HepG2 (cell line): ENCODE measurements at regions not wholly inside any gene's neighbourhood (a gene's known extent, or its start where the extent isn't known, plus 50 kb on each side); places are given as distances from the start of the nearest gene placed in this dataset.

ENCODE experiments used
- ATAC-seq: fragments of 200-7000 bp; cut with Tn5 transposase; 3 replicates; pipeline ENCODE4 v1.9.1; 2020; ENCODE audit warnings: mild to moderate bottlenecking, moderate library complexity
- BruUV-seq: library from RNA; stranded (reverse); fragments of 400-500 nt; replicated peaks from 2 replicates; lab custom pipeline; 2021; lab: Mats Ljungman, UMichigan
- CTCF ChIA-PET: fragments of 300-600 bp; formaldehyde crosslinking; extraction: SDS; loops from one replicate; lab custom pipeline; 2021; ENCODE audit warnings: low total read pairs, inconsistent platforms, low intra/inter-chr PET ratio; lab: Yijun Ruan, JAX
- POLR2A ChIA-PET: fragments of 350-600 bp; sonication (Branson Sonifier 250); formaldehyde crosslinking; loops from one replicate; lab custom pipeline; 2020; ENCODE audit warnings: antibody characterized with exemption, inconsistent platforms; lab: Yijun Ruan, JAX
- DNase-seq: peaks from one replicate; pipeline ENCODE4 v3.0.0-alpha.2; 2015; ENCODE audit warnings: low spot score
- FAIRE-seq: peaks from 3 replicates; lab custom pipeline; 2011; peaks lifted over from hg19 to GRCh38; lab: Jason Lieb, UNC
- H2AFZ ChIP-seq: one replicate; pipeline ENCODE4 v1.6.1; 2011; ENCODE audit warnings: low read length, inconsistent platforms
- H3K27ac ChIP-seq: fragments of 300-600 bp; 3 replicates; pipeline ENCODE4 v1.8.0; 2011; ENCODE audit warnings: mixed run types, mild to moderate bottlenecking, mixed read lengths, low read length, inconsistent platforms; ENCODE audit not compliant: insufficient read depth; ENCODE audit errors: extremely low read length
- H3K27me3 ChIP-seq, 2 experiments: fragments of 200-600 bp in 1 of 2; 2 replicates in 1 of 2; 3 replicates in 1 of 2; pipeline versions ENCODE4 v1.6.0 to v1.8.0; 2011; ENCODE audit warnings: low read length in 2 of 2, mild to moderate bottlenecking in 2 of 2, moderate library complexity in 2 of 2, inconsistent platforms in 1 of 2; ENCODE audit not compliant: insufficient read depth in 2 of 2, control insufficient read depth in 1 of 2
- H3K36me3 ChIP-seq, 2 experiments: fragments of 200-600 bp in 1 of 2; replicated peaks in 1 of 2; 2 replicates in 1 of 2; 3 replicates in 1 of 2; pipeline versions ENCODE4 v1.5.1 to v1.8.0; 2011; ENCODE audit warnings: low read length in 2 of 2, inconsistent platforms in 1 of 2; ENCODE audit not compliant: insufficient read depth in 2 of 2, control insufficient read depth in 1 of 2
- H3K4me1 ChIP-seq: 2 replicates; pipeline ENCODE4 v1.5.1; 2012; ENCODE audit warnings: low read length, inconsistent platforms; ENCODE audit not compliant: insufficient read depth
- H3K4me2 ChIP-seq: 2 replicates; pipeline ENCODE4 v1.6.0; 2011; ENCODE audit warnings: low read depth, low read length, inconsistent platforms
- H3K4me3 ChIP-seq, 3 experiments: fragments of 200-600 bp in 1 of 3; sonication (generic), shearing (Covaris generic) in 1 of 3; replicated peaks in 1 of 3; 2 replicates each; pipeline ENCODE4 v1.5.1; 2011 to 2016; ENCODE audit warnings: low read length in 3 of 3, inconsistent platforms in 2 of 3, low read depth in 2 of 3, mild to moderate bottlenecking in 2 of 3, control low read depth in 1 of 3, mixed read lengths in 1 of 3; ENCODE audit not compliant: insufficient read depth in 1 of 3
- H3K79me2 ChIP-seq: one replicate; pipeline ENCODE4 v1.6.1; 2011; ENCODE audit warnings: low read length, inconsistent platforms; ENCODE audit not compliant: insufficient read depth
- H3K9ac ChIP-seq: 2 replicates; pipeline ENCODE4 v1.6.0; 2011; ENCODE audit warnings: mild to moderate bottlenecking, low read depth, low read length, inconsistent platforms; ENCODE audit not compliant: insufficient read depth
- H3K9me3 ChIP-seq: 2 replicates; pipeline ENCODE4 v1.5.1; 2012; ENCODE audit warnings: mild to moderate bottlenecking, low read length
- H4K20me1 ChIP-seq: 2 replicates; pipeline ENCODE4 v1.6.0; 2011; ENCODE audit warnings: inconsistent platforms, mild to moderate bottlenecking, low read length, moderate library complexity; ENCODE audit not compliant: insufficient read depth
- BHLHE40 ChIP-seq: IDR thresholded peaks from 2 replicates; pipeline ENCODE4 v1.6.1; 2011; ENCODE audit warnings: low read length, improper control_type of control experiment
- HDAC6 ChIP-seq: fragments of 200-600 bp; sonication (generic); IDR thresholded peaks from 2 replicates; pipeline ENCODE4 v1.7.0; 2017; ENCODE audit warnings: mild to moderate bottlenecking, antibody characterized with exemption, low read length, low read depth
- KLF13 ChIP-seq: sonication (generic); formaldehyde crosslinking; IDR thresholded peaks from 2 replicates; pipeline ENCODE4 v1.4.0; 2020; ENCODE audit warnings: mild to moderate bottlenecking, missing genetic modification reagents
- MTA3 ChIP-seq: sonication (generic); formaldehyde crosslinking; IDR thresholded peaks from 2 replicates; pipeline ENCODE4 v1.4.0; 2020; ENCODE audit warnings: missing genetic modification reagents
- PHF5A ChIP-seq: IDR thresholded peaks from one replicate; pipeline ENCODE4 v1.6.1; 2018; ENCODE audit warnings: low read depth, missing genetic modification reagents; ENCODE audit not compliant: unreplicated experiment
- TCF7 ChIP-seq: sonication (generic); IDR thresholded peaks from 2 replicates; pipeline ENCODE4 v1.6.1; 2016; ENCODE audit warnings: antibody characterized with exemption, low read depth
- ZNF841 ChIP-seq: sonication (generic); formaldehyde crosslinking; IDR thresholded peaks from 2 replicates; pipeline ENCODE4 v1.8.1; 2023; ENCODE audit warnings: missing genetic modification reagents, borderline replicate concordance
- WGBS: methylation state at CpG from one replicate; pipeline ENCODE4 v1.1.6; 2017; ENCODE audit warnings: low lambda C conversion rate; 5-methylcytosine and 5-hydroxymethylcytosine counted together
- in situ Hi-C: cut with HindIII; loops from 2 replicates; pipeline ENCODE4 v1.10.0; 2017; ENCODE audit warnings: low pct_unique_long_range_greater_than_20kb; ENCODE audit not compliant: extremely low pct_ligation_motif_present
- intact Hi-C: fragments of 100-400 bp; cut with micrococcal nuclease; formaldehyde crosslinking; loops from one replicate; pipeline ENCODE4 v1.10.0; 2022; ENCODE audit not compliant: unreplicated experiment

DNA sequence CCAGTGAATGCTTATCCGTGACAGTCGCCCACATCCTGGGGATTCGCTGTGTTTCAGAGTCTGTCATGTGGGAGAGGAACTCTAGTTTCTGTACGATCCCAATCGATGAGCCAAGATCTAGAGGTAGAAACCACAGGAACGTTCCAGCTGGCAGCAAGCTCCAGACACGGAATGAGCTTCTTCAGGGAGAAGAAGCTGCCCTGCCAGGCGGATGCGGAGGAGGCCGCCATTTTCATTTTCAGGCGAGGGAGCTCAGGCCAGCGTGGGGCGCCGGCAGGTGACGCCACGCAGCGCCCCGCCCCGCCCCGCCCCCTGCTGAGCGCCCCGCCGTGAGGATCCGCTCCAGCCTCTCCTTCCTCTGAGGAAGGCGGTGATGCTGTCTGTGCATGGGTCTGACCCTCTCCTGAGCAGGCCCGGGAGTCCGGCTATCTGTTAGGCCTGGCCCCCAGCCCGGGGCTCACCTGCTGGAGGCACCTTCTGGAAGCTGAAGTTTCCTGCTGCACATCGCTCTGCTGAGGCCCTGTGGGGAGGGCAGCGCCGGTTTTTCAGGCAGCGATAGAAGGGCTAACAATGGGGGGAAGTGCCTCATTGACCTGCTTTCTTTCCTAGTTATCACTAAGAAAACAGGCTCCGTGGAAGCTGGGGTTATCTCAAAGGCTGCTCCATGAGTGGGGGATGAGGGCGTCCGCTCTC, 147.5 kb downstream of the ERMARD start:
- TF ChIP-seq PHF5A (CRISPR knock-in tag) (no peak), KLF13 (no peak)
- H4K20me1 ChIP-seq = no peaks in the 10 kb centered on the region
- POLR2A ChIA-PET = no interaction called here
- no peaks in the 10 kb centered on the region for H3K79me2 ChIP-seq
- H3K36me3 ChIP-seq = no peaks in the 10 kb centered on the region
- WGBS = 69% methylated on average over 30 of the region's 35 CpGs
- H3K9me3 ChIP-seq = peaks cover 4% of the 10 kb centered on the region; the same call in 1 of the 2 replicates
- H3K4me1 ChIP-seq = no peaks in the 10 kb centered on the region
- peaks cover 3 to 36% of the 10 kb centered on the region in 2 experiments; a peak in 3 of 5 replicates for H3K27me3 ChIP-seq
- no peak overlapping the region for H3K9ac ChIP-seq
- intact Hi-C loops (no loop called here), in situ Hi-C loops (no loop called here)
- no peak overlapping the region for H3K4me3 ChIP-seq
- FAIRE-seq = no peak
- H3K27ac ChIP-seq = no peak overlapping the region
- H3K4me2 ChIP-seq = no peak overlapping the region
- no peak overlapping the region for H2AFZ ChIP-seq
- DNase-seq = no peak
- no TSS peak for BruUV-seq
- CTCF ChIA-PET = no interaction called here
- peak; percentile 14 for ATAC-seq

DNA sequence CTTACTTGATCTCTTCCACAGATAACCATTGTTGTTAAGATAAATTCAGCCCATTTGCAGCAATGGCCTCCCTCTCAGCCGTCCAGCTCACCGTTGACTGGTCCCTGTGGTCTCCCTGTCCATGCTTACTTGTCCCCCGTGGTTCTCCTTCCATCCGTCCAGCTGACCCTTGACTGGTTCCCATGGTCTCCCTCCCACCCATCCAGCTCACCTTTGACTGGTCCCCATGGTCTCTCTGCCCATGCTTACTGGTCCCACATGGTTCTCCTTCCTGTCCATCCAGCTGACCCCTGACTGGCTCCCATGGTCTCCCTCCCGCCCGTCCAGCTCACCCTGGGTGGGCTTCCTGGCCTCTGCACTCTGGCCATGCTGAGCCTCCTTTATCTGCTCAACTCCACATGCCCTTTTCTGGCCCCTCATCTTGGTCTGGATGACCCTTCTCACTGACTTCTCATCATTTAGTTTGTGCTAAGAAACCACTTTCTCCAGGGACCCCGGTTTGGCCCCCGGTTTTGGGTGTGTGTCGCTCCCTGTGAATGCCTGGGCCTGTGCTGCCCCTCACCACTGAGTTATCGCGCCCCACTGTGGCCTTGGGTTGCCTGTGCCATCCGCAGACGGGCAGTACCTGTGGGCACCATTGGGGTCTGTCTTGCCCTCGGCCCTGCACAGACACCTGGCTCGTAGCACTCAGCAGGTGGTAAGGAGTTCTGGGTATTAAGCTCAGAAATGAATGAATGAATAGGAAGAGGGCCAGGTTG, 146.4 kb downstream of the ERMARD start:
- Histone ChIP-seq H3K27ac (no peak overlapping the region), H3K9me3 (peaks cover 4% of the 10 kb centered on the region; the same call in 1 of the 2 replicates), H2AFZ (no peak overlapping the region), H3K27me3 (peaks cover 4 to 33% of the 10 kb centered on the region in 2 experiments; a peak in 3 of 5 replicates), H3K4me3 (no peak overlapping the region), H3K36me3 (no peaks in the 10 kb centered on the region), H3K4me2 (no peak overlapping the region), H3K4me1 (no peaks in the 10 kb centered on the region), H3K9ac (no peak overlapping the region), H4K20me1 (no peaks in the 10 kb centered on the region)
- WGBS = 28% methylated on average over 15 of the region's 15 CpGs
- ATAC-seq = no peak
- intact Hi-C loops = no loop called here
- no peak for FAIRE-seq
- POLR2A ChIA-PET = no interaction called here
- in situ Hi-C loops = no loop called here
- TF ChIP-seq HDAC6 (no peak), TCF7 (no peak), BHLHE40 (no peak), MTA3 (CRISPR knock-in tag) (no peak), ZNF841 (CRISPR knock-in tag) (no peak)
- TF ChIP-seq, all 625 proteins: peak for 0
- CTCF ChIA-PET = no interaction called here
- BruUV-seq = no TSS peak
- H3K79me2 ChIP-seq = no peaks in the 10 kb centered on the region
- no peak for DNase-seq
